SK-N-SH (cell line): ENCODE measurements at regions not wholly inside any gene's neighbourhood (a gene's known extent, or its start where the extent isn't known, plus 50 kb on each side); places are given as distances from the start of the nearest gene placed in this dataset.

ENCODE experiments used
- CTCF ChIA-PET: fragments of 300-600, 350-600 bp; formaldehyde crosslinking; extraction: SDS; loops from one replicate; lab custom pipeline; 2021; lab: Yijun Ruan, JAX
- POLR2A ChIA-PET: fragments of 350-600 bp; sonication (Branson Sonifier 250); formaldehyde crosslinking; extraction: SDS; loops from one replicate; lab custom pipeline; 2020; ENCODE audit warnings: antibody characterized with exemption, inconsistent platforms; lab: Yijun Ruan, JAX
- DNase-seq: peaks from one replicate; pipeline ENCODE4 v3.0.0; 2012
- H2AFZ ChIP-seq: fragments of 200-600 bp; sonication (generic); 2 replicates; pipeline ENCODE4 v1.8.1; 2016; ENCODE audit warnings: antibody characterized with exemption, mild to moderate bottlenecking, low read depth
- H3F3A ChIP-seq: fragments of 200-600 bp; sonication (generic); replicated peaks from 2 replicates; pipeline ENCODE3; 2016; ENCODE audit warnings: antibody characterized with exemption, mild to moderate bottlenecking; ENCODE audit not compliant: insufficient read depth
- H3K27ac ChIP-seq, 2 experiments: fragments of 200-500 bp in 1 of 2; fragments of 200-600 bp in 1 of 2; sonication (Bioruptor generic) in 1 of 2; sonication (generic), shearing (Covaris generic) in 1 of 2; 2 replicates each; pipeline versions ENCODE4 v1.5.1 to v1.6.1; 2014 to 2016; ENCODE audit warnings: low read depth in 2 of 2, inconsistent platforms in 1 of 2, low read length in 1 of 2, mild to moderate bottlenecking in 1 of 2, mixed read lengths in 1 of 2
- H3K27me3 ChIP-seq: fragments of 200-600 bp; sonication (generic), shearing (Covaris generic); 2 replicates; pipeline ENCODE4 v1.6.1; 2016; ENCODE audit warnings: mixed run types; ENCODE audit not compliant: insufficient read depth
- H3K36me3 ChIP-seq, 2 experiments: fragments of 200-500 bp in 1 of 2; fragments of 200-600 bp in 1 of 2; sonication (Bioruptor generic) in 1 of 2; sonication (generic) in 1 of 2; replicated peaks in 1 of 2; 2 replicates each; pipeline versions ENCODE3 to v1.5.1; 2014 to 2016; ENCODE audit warnings: low read length in 1 of 2, mild to moderate bottlenecking in 1 of 2; ENCODE audit not compliant: insufficient read depth in 2 of 2, control insufficient read depth in 1 of 2
- H3K4me1 ChIP-seq, 2 experiments: fragments of 200-500 bp in 1 of 2; fragments of 200-600 bp in 1 of 2; sonication (Bioruptor generic) in 1 of 2; sonication (generic), shearing (Covaris generic) in 1 of 2; 2 replicates each; pipeline versions ENCODE4 v1.5.1 to v1.6.1; 2014 to 2016; ENCODE audit warnings: low read depth in 1 of 2, low read length in 1 of 2, mixed run types in 1 of 2; ENCODE audit not compliant: insufficient read depth in 2 of 2, control insufficient read depth in 1 of 2
- H3K4me2 ChIP-seq: fragments of 200-600 bp; sonication (generic), shearing (Covaris generic); 2 replicates; pipeline ENCODE4 v1.6.1; 2017; ENCODE audit warnings: mixed run types
- H3K4me3 ChIP-seq, 2 experiments: fragments of 200-500 bp in 1 of 2; fragments of 200-600 bp in 1 of 2; sonication (Bioruptor generic) in 1 of 2; sonication (generic), shearing (Covaris generic) in 1 of 2; 2 replicates each; pipeline versions ENCODE4 v1.5.1 to v1.8.1; 2014 to 2016; ENCODE audit warnings: low read depth in 2 of 2, inconsistent platforms in 1 of 2, low read length in 1 of 2, mild to moderate bottlenecking in 1 of 2, mixed read lengths in 1 of 2, moderate library complexity in 1 of 2
- H3K79me2 ChIP-seq: fragments of 200-600 bp; sonication (generic); 2 replicates; pipeline ENCODE4 v1.8.1; 2017; ENCODE audit warnings: mild to moderate bottlenecking; ENCODE audit not compliant: insufficient read depth
- H3K9ac ChIP-seq: fragments of 200-600 bp; sonication (generic); 2 replicates; pipeline ENCODE4 v1.6.1; 2017; ENCODE audit warnings: mixed run types
- H3K9me2 ChIP-seq: fragments of 200-600 bp; sonication (generic); 2 replicates; pipeline ENCODE4 v1.6.1; 2017; ENCODE audit warnings: mixed run types
- H3K9me3 ChIP-seq: fragments of 200-600 bp; sonication (generic); 2 replicates; pipeline ENCODE4 v1.6.1; 2017; ENCODE audit warnings: mixed run types, mild to moderate bottlenecking, moderate library complexity
- H4K20me1 ChIP-seq: fragments of 200-600 bp; sonication (generic); 2 replicates; pipeline ENCODE4 v1.6.1; 2017; ENCODE audit warnings: mild to moderate bottlenecking, mixed run types; ENCODE audit not compliant: insufficient read depth
- ELF1 ChIP-seq: IDR thresholded peaks from 2 replicates; pipeline ENCODE4 v1.4.0; 2012
- FOSL2 ChIP-seq: IDR thresholded peaks from 2 replicates; pipeline ENCODE4 v1.4.0; 2012; ENCODE audit warnings: low read depth, mild to moderate bottlenecking, moderate library complexity, borderline replicate concordance
- MXI1 ChIP-seq: IDR thresholded peaks from 2 replicates; pipeline ENCODE4 v1.6.1; 2012; ENCODE audit warnings: mild to moderate bottlenecking, low read depth, low read length, improper control_type of control experiment
- RAD21 ChIP-seq: IDR thresholded peaks from 2 replicates; pipeline ENCODE4 v1.6.1; 2012; ENCODE audit warnings: mild to moderate bottlenecking, low read length
- REST ChIP-seq: IDR thresholded peaks from 2 replicates; pipeline ENCODE4 v1.6.1; 2012; ENCODE audit warnings: mild to moderate bottlenecking, low read depth, low read length, moderate library complexity
- SIN3A ChIP-seq: IDR thresholded peaks from 2 replicates; pipeline ENCODE4 v1.6.1; 2012; ENCODE audit warnings: low read depth, mild to moderate bottlenecking, low read length, moderate library complexity, borderline replicate concordance
- SMC3 ChIP-seq: IDR thresholded peaks from 2 replicates; pipeline ENCODE4 v1.6.1; 2012; ENCODE audit warnings: low read depth, low read length, improper control_type of control experiment
- TCF12 ChIP-seq: IDR thresholded peaks from 2 replicates; pipeline ENCODE4 v1.4.0; 2012
- WGBS: methylation state at CpG from one replicate; pipeline ENCODE4 v1.1.6; 2017; ENCODE audit warnings: low lambda C conversion rate; 5-methylcytosine and 5-hydroxymethylcytosine counted together
- TF ChIP-seq, protein P1 (sequence below): fragments of 150-350 bp; IDR thresholded peaks from 2 replicates; pipeline ENCODE4 v1.6.1; 2017; ENCODE audit warnings: antibody characterized with exemption, low read length, low read depth, borderline replicate concordance

- H3K27ac ChIP-seq: no peak overlapping the region
- H3K27me3 ChIP-seq: no peaks in the 10 kb centered on the region
- no peaks in the 10 kb centered on the region for H3K79me2 ChIP-seq
- no peaks in the 10 kb centered on the region for H3K9me3 ChIP-seq
- TF ChIP-seq MXI1: no peak
- TF ChIP-seq RAD21: no peak
- TF ChIP-seq SIN3A: no peak
- TF ChIP-seq ELF1: no peak
- TF ChIP-seq, all 33 proteins: peak for 0
- H3K9ac ChIP-seq: no peak overlapping the region
- no peak overlapping the region for H3K4me2 ChIP-seq
- H3K4me3 ChIP-seq: no peak overlapping the region
- no peaks in the 10 kb centered on the region for H3K4me1 ChIP-seq
- ChIA-PET CTCF (no interaction called here), POLR2A (no interaction called here)
- DNase-seq: no peak
- no peaks in the 10 kb centered on the region for H3K9me2 ChIP-seq
- no peak overlapping the region for H2AFZ ChIP-seq
- 20% methylated on average over 5 of the region's 5 CpGs for WGBS
- no peaks in the 10 kb centered on the region for H3K36me3 ChIP-seq
- no peaks in the 10 kb centered on the region for H4K20me1 ChIP-seq
- no peaks in the 10 kb centered on the region for H3F3A ChIP-seq
Measured at GRCh38 chrX:115419069-115419468, 129.6 kb downstream of the LUZP4 start.

- WGBS: 37% methylated on average over 3 of the region's 3 CpGs
Measured at GRCh38 chrX:115423086-115423485, 133.6 kb downstream of the LUZP4 start.

More at GRCh38 chrX:115423086-115423485, 133.6 kb downstream of the LUZP4 start:
- Histone ChIP-seq H2AFZ (no peak overlapping the region), H3K9me2 (no peaks in the 10 kb centered on the region), H3F3A (no peaks in the 10 kb centered on the region), H3K36me3 (no peaks in the 10 kb centered on the region), H3K79me2 (no peaks in the 10 kb centered on the region), H3K27me3 (no peaks in the 10 kb centered on the region), H3K4me1 (no peaks in the 10 kb centered on the region), H3K27ac (no peak overlapping the region), H3K4me2 (no peak overlapping the region), H4K20me1 (no peaks in the 10 kb centered on the region), H3K4me3 (no peak overlapping the region), H3K9ac (no peak overlapping the region), H3K9me3 (no peaks in the 10 kb centered on the region)
- no peak for DNase-seq
- TF ChIP-seq REST: no peak
- no peak for TF ChIP-seq TCF12
- TF ChIP-seq, protein P1, sequence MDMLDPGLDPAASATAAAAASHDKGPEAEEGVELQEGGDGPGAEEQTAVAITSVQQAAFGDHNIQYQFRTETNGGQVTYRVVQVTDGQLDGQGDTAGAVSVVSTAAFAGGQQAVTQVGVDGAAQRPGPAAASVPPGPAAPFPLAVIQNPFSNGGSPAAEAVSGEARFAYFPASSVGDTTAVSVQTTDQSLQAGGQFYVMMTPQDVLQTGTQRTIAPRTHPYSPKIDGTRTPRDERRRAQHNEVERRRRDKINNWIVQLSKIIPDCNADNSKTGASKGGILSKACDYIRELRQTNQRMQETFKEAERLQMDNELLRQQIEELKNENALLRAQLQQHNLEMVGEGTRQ: no peak
- TF ChIP-seq SMC3: no peak
- no peak for TF ChIP-seq FOSL2
- POLR2A ChIA-PET: no interaction called here
- CTCF ChIA-PET: no interaction called here
